K562 (cell line): ENCODE measurements at regions not wholly inside any gene's neighbourhood (a gene's known extent, or its start where the extent isn't known, plus 50 kb on each side); places are given as distances from the start of the nearest gene placed in this dataset.
"Not testable (repeated sequence)": the region's sequence is repeated elsewhere in the genome, so short reads cannot be mapped to it uniquely, and the experiment has no call there.

Experiments
- ATAC-seq: fragments of 200-7000 bp; cut with Tn5 transposase; 3 replicates; pipeline ENCODE4 v1.9.1; 2020; ENCODE audit warnings: moderate library complexity
- BruUV-seq: library from RNA; stranded (reverse); fragments of 400-500 nt; replicated peaks from 2 replicates; lab custom pipeline; 2021; lab: Mats Ljungman, UMichigan
- CTCF ChIA-PET: fragments of 300-600 bp; formaldehyde crosslinking; extraction: SDS; loops from one replicate; lab custom pipeline; 2021; ENCODE audit warnings: low intra/inter-chr PET ratio; lab: Yijun Ruan, JAX
- POLR2A ChIA-PET: fragments of 300-600, 350-650 bp; sonication (Branson Sonifier 250); formaldehyde crosslinking; extraction: SDS; loops from one replicate; lab custom pipeline; 2021; ENCODE audit warnings: antibody characterized with exemption, inconsistent platforms; lab: Yijun Ruan, JAX
- DNase-seq, 4 experiments: peaks; one replicate each; pipeline versions ENCODE4 v3.0.0 to v3.0.0-alpha.2; 2011 to 2018; ENCODE audit warnings: low spot score in 3 of 4, mixed read lengths in 3 of 4; ENCODE audit errors: extremely low read depth in 1 of 4
- FAIRE-seq: peaks from 2 replicates; lab custom pipeline; 2011; peaks lifted over from hg19 to GRCh38; lab: Jason Lieb, UNC
- H2AFZ ChIP-seq: 2 replicates; pipeline ENCODE4 v1.6.0; 2011; ENCODE audit warnings: low read depth, low read length, control low read depth, inconsistent platforms
- H3K27ac ChIP-seq: fragments of 200-600 bp; 3 replicates; pipeline ENCODE4 v1.8.0; 2011; ENCODE audit warnings: low read depth, mild to moderate bottlenecking, control low read depth, inconsistent platforms, low read length, moderate library complexity, mixed read lengths; ENCODE audit errors: extremely low read depth
- H3K27me3 ChIP-seq, 2 experiments: fragments of 300-600 bp in 1 of 2; 2 replicates in 1 of 2; 3 replicates in 1 of 2; pipeline versions ENCODE4 v1.6.0 to v1.8.0; 2011; ENCODE audit warnings: inconsistent platforms in 2 of 2, low read length in 2 of 2, mild to moderate bottlenecking in 1 of 2, mixed read lengths in 1 of 2, moderate library complexity in 1 of 2; ENCODE audit not compliant: control insufficient read depth in 2 of 2, insufficient read depth in 2 of 2
- H3K36me3 ChIP-seq: fragments of 300-600 bp; 3 replicates; pipeline ENCODE4 v1.8.0; 2011; ENCODE audit warnings: mild to moderate bottlenecking, low read length, inconsistent platforms; ENCODE audit not compliant: control insufficient read depth, insufficient read depth
- H3K4me1 ChIP-seq, 2 experiments: fragments of 200-600 bp in 1 of 2; replicated peaks in 1 of 2; 2 replicates in 1 of 2; 3 replicates in 1 of 2; pipeline versions ENCODE4 v1.5.1 to v1.8.0; 2011; ENCODE audit warnings: inconsistent platforms in 2 of 2, low read length in 2 of 2, mild to moderate bottlenecking in 1 of 2, mixed read lengths in 1 of 2, moderate library complexity in 1 of 2; ENCODE audit not compliant: control insufficient read depth in 2 of 2, insufficient read depth in 2 of 2
- H3K4me2 ChIP-seq: 2 replicates; pipeline ENCODE4 v1.6.1; 2011; ENCODE audit warnings: low read length, control low read depth, inconsistent platforms, mixed read lengths; ENCODE audit not compliant: insufficient read depth
- H3K4me3 ChIP-seq: fragments of 200-600 bp; sonication (generic), shearing (Covaris generic); 2 replicates; pipeline ENCODE4 v1.5.1; 2016; ENCODE audit warnings: control low read depth, inconsistent platforms
- H3K79me2 ChIP-seq: fragments of 200-600 bp; 3 replicates; pipeline ENCODE4 v1.8.0; 2011; ENCODE audit warnings: low read length, inconsistent platforms; ENCODE audit not compliant: control insufficient read depth, insufficient read depth
- H3K9ac ChIP-seq, 2 experiments: 2 replicates each; pipeline versions ENCODE4 v1.6.0 to v1.6.1; 2011; ENCODE audit warnings: low read depth in 2 of 2, low read length in 2 of 2, control low read depth in 1 of 2, inconsistent platforms in 1 of 2, mild to moderate bottlenecking in 1 of 2, mixed read lengths in 1 of 2; ENCODE audit not compliant: insufficient read depth in 1 of 2
- H3K9me1 ChIP-seq: one replicate; pipeline ENCODE4 v1.6.0; 2011; ENCODE audit warnings: inconsistent platforms, mild to moderate bottlenecking, low read length, moderate library complexity; ENCODE audit not compliant: control insufficient read depth, insufficient read depth
- H3K9me3 ChIP-seq: replicated peaks from 2 replicates; pipeline ENCODE4 v1.5.1; 2011; ENCODE audit warnings: low read depth, low read length, inconsistent platforms; ENCODE audit not compliant: control insufficient read depth, insufficient read depth
- H4K20me1 ChIP-seq: replicated peaks from 2 replicates; pipeline ENCODE4 v1.6.1; 2011; ENCODE audit warnings: low read length, inconsistent platforms, mixed read lengths; ENCODE audit not compliant: control insufficient read depth, insufficient read depth
- BACH1 ChIP-seq: fragments of 200-800 bp; sonication (Bioruptor generic); IDR thresholded peaks from 2 replicates; pipeline ENCODE4 v1.6.1; 2016; ENCODE audit warnings: missing genetic modification characterization, missing compliant biosample characterization
- C11orf30 ChIP-seq: fragments of 450-650 bp; IDR thresholded peaks from 2 replicates; pipeline ENCODE4 v1.6.1; 2016; ENCODE audit warnings: low read depth, mild to moderate bottlenecking
- CCNT2 ChIP-seq: IDR thresholded peaks from 2 replicates; pipeline ENCODE4 v1.6.1; 2011; ENCODE audit warnings: borderline replicate concordance, low read depth, mild to moderate bottlenecking, moderate library complexity, mixed read lengths, low read length; ENCODE audit not compliant: insufficient read length; ENCODE audit errors: extremely low read depth
- MAFF ChIP-seq: IDR thresholded peaks from 2 replicates; pipeline ENCODE4 v1.6.1; 2012; ENCODE audit warnings: low read length, improper control_type of control experiment
- MAFG ChIP-seq: fragments of 450-650 bp; conservative IDR thresholded peaks from 2 replicates; pipeline ENCODE4 v1.6.1; 2016; ENCODE audit warnings: missing genetic modification characterization, missing compliant biosample characterization
- MAFK ChIP-seq: IDR thresholded peaks from 2 replicates; pipeline ENCODE4 v1.6.1; 2011; ENCODE audit warnings: low read length, improper control_type of control experiment
- NFE2 ChIP-seq: IDR thresholded peaks from 2 replicates; pipeline ENCODE4 v1.6.1; 2014; ENCODE audit warnings: antibody characterized with exemption, low read depth
- NFE2L1 ChIP-seq: fragments of 450-650 bp; IDR thresholded peaks from 2 replicates; pipeline ENCODE4 v1.6.1; 2016; ENCODE audit warnings: missing genetic modification characterization, low read depth, mild to moderate bottlenecking, missing compliant biosample characterization, moderate library complexity, borderline replicate concordance
- POLR2AphosphoS2 ChIP-seq: IDR thresholded peaks from 2 replicates; pipeline ENCODE4 v1.6.1; 2012; ENCODE audit warnings: low read length, improper control_type of control experiment
- RFX1 ChIP-seq: fragments of 450-650 bp; IDR thresholded peaks from 2 replicates; pipeline ENCODE4 v1.6.1; 2016; ENCODE audit warnings: mild to moderate bottlenecking, moderate library complexity
- TEAD1 ChIP-seq, 2 experiments: fragments of 450-650 bp in 1 of 2; sonication (generic) in 1 of 2; formaldehyde crosslinking; IDR thresholded peaks; 2 replicates each; pipeline versions ENCODE4 v1.4.0 to v1.8.0; 2020 to 2022; ENCODE audit warnings: mild to moderate bottlenecking in 2 of 2, missing genetic modification reagents in 1 of 2
- ZKSCAN8 ChIP-seq: fragments of 200-800 bp; sonication (Bioruptor generic); IDR thresholded peaks from 2 replicates; pipeline ENCODE4 v1.6.1; 2016; ENCODE audit warnings: missing genetic modification characterization, missing compliant biosample characterization
- ZNF316 ChIP-seq: fragments of 450-650 bp; IDR thresholded peaks from 2 replicates; pipeline ENCODE4 v1.6.1; 2016
- WGBS: fragments of 100-300 bp; shearing (Covaris generic); methylation state at CpG from one replicate; pipeline ENCODE4 v1.1.6; 2016; ENCODE audit warnings: low coverage, mixed read lengths; ENCODE audit not compliant: insufficient coverage; ENCODE audit errors: missing lambda C conversion rate; 5-methylcytosine and 5-hydroxymethylcytosine counted together
- in situ Hi-C: fragments of 300-500 bp; cut with MboI; formaldehyde crosslinking; loops from 4 replicates; pipeline ENCODE4 v1.15.0; 2018; ENCODE audit warnings: inconsistent platforms, mixed read lengths
- intact Hi-C: fragments of 100-400 bp; cut with micrococcal nuclease; formaldehyde crosslinking; loops from 2 replicates; pipeline ENCODE4 v1.14.2; 2022

GRCh38 chr3:14028122-14028521 lies 96.5 kb downstream of the CHCHD4 start:
- POLR2A ChIA-PET = interaction anchor here (1.6 kb wide), 1 partner anchor 11 kb away, joined by 6 read pairs; no protein-coding TSS in a partner anchor
- H3K9me1 ChIP-seq, DNase-seq, H3K4me3 ChIP-seq, ATAC-seq, H3K27ac ChIP-seq, H3K36me3 ChIP-seq, FAIRE-seq, H3K9me3 ChIP-seq, CTCF ChIA-PET, H3K79me2 ChIP-seq, intact Hi-C loops, H3K4me2 ChIP-seq, BruUV-seq, H4K20me1 ChIP-seq, in situ Hi-C loops, H2AFZ ChIP-seq, H3K4me1 ChIP-seq, H3K27me3 ChIP-seq, H3K9ac ChIP-seq: not testable (repeated sequence)
- TF ChIP-seq C11orf30 = peak; percentile 48; the same call in 1 of the 2 replicates
- TF ChIP-seq ZNF316 = peak; percentile 78
- WGBS = 48% methylated on average over 6 of the region's 9 CpGs

GRCh38 chr3:14019459-14019858 lies 105.2 kb downstream of the CHCHD4 start:
- Histone ChIP-seq H3K79me2 (no peaks in the 10 kb centered on the region), H3K27ac (no peak overlapping the region), H3K27me3 (0 out of 5 replicates have a peak, but pooled peaks cover 0 to 3% of the 10 kb centered on the region in 2 experiments), H3K9me3 (no peaks in the 10 kb centered on the region), H3K4me1 (no peaks in the 10 kb centered on the region), H3K4me2 (no peak overlapping the region), H4K20me1 (no peaks in the 10 kb centered on the region), H3K36me3 (no peaks in the 10 kb centered on the region), H3K4me3 (no peak overlapping the region), H3K9me1 (no peaks in the 10 kb centered on the region), H3K9ac (no peak overlapping the region), H2AFZ (peak overlapping the region; percentile 24; the same call in 1 of the 2 replicates)
- intact Hi-C loops = no loop called here
- ATAC-seq = peak; percentile 56; the same call in 1 of the 3 replicates
- in situ Hi-C loops = no loop called here
- ChIA-PET CTCF (no interaction called here), POLR2A (interaction anchor here (0.5 kb wide), 1 partner anchor 13 kb away, joined by 3 read pairs; no protein-coding TSS in a partner anchor)
- 0% methylated on average over 4 of the region's 4 CpGs for WGBS
- BruUV-seq = no TSS peak
- TF ChIP-seq NFE2 (peak; percentile 87), BACH1 (tag) (peak; percentile 93), ZNF316 (peak; percentile 93), TEAD1 (CRISPR knock-in tag; IDR thresholded peaks at IDR 0.05) (no peak), MAFK (peak; percentile 77), RFX1 (peak; percentile 40), C11orf30 (peak; percentile 94), MAFF (peak; percentile 85), MAFG (tag) (peak; percentile 89), ZKSCAN8 (no peak), NFE2L1 (tag) (peak; percentile 73), CCNT2 (no peak), POLR2AphosphoS2 (no peak)
- DNase-seq = no peak
- FAIRE-seq = peak; percentile 32
